IPS-18a (cell line): ENCODE measurements at regions not wholly inside any gene's neighbourhood (a gene's known extent, or its start where the extent isn't known, plus 50 kb on each side); places are given as distances from the start of the nearest gene placed in this dataset.

Experiments
- H3K27ac ChIP-seq: one replicate; pipeline ENCODE4 v1.5.1; 2013; ENCODE audit warnings: low read length
- H3K27me3 ChIP-seq: one replicate; pipeline ENCODE4 v1.6.1; 2013; ENCODE audit warnings: mild to moderate bottlenecking, low read length; ENCODE audit not compliant: control insufficient read depth, insufficient read depth
- H3K36me3 ChIP-seq: one replicate; pipeline ENCODE4 v1.6.1; 2013; ENCODE audit warnings: low read depth, low read length; ENCODE audit not compliant: control insufficient read depth
- H3K4me1 ChIP-seq: one replicate; pipeline ENCODE4 v1.6.1; 2013; ENCODE audit warnings: low read depth, low read length; ENCODE audit not compliant: control insufficient read depth
- H3K4me3 ChIP-seq: one replicate; pipeline ENCODE4 v1.5.1; 2013; ENCODE audit warnings: low read length
- H3K9ac ChIP-seq: one replicate; pipeline ENCODE4 v1.6.1; 2013; ENCODE audit warnings: mild to moderate bottlenecking, low read length, moderate library complexity
- H3K9me3 ChIP-seq: one replicate; pipeline ENCODE4 v1.6.1; 2013; ENCODE audit warnings: low read depth, low read length; ENCODE audit not compliant: control insufficient read depth

- Histone ChIP-seq H3K27me3 (no peaks in the 10 kb centered on the region), H3K27ac (no peak overlapping the region), H3K9me3 (no peaks in the 10 kb centered on the region), H3K4me3 (no peak overlapping the region), H3K36me3 (no peaks in the 10 kb centered on the region), H3K4me1 (no peaks in the 10 kb centered on the region), H3K9ac (no peak overlapping the region)
Measured at GRCh38 chr2:13876491-13877037, 756.0 kb upstream of the LRATD1 start.

GRCh38 chr2:13877571-13877970 lies 754.9 kb upstream of the LRATD1 start:
- Histone ChIP-seq H3K4me3 (no peak overlapping the region), H3K36me3 (no peaks in the 10 kb centered on the region), H3K27ac (no peak overlapping the region), H3K9me3 (no peaks in the 10 kb centered on the region), H3K4me1 (no peaks in the 10 kb centered on the region), H3K27me3 (no peaks in the 10 kb centered on the region), H3K9ac (no peak overlapping the region)

- no peak overlapping the region for H3K4me3 ChIP-seq
- H3K4me1 ChIP-seq: no peaks in the 10 kb centered on the region
- no peak overlapping the region for H3K9ac ChIP-seq
- no peaks in the 10 kb centered on the region for H3K27me3 ChIP-seq
- H3K27ac ChIP-seq: no peak overlapping the region
- no peaks in the 10 kb centered on the region for H3K36me3 ChIP-seq
- H3K9me3 ChIP-seq: no peaks in the 10 kb centered on the region
Measured at GRCh38 chr2:13884291-13884976, 748.1 kb upstream of the LRATD1 start.

GRCh38 chr2:13901526-13901925 lies 731.0 kb upstream of the LRATD1 start:
- H3K27me3 ChIP-seq: no peaks in the 10 kb centered on the region

GRCh38 chr2:13905831-13906230 lies 726.7 kb upstream of the LRATD1 start:
- Histone ChIP-seq H3K4me3 (no peak overlapping the region), H3K27ac (no peak overlapping the region), H3K27me3 (no peaks in the 10 kb centered on the region), H3K9me3 (no peaks in the 10 kb centered on the region), H3K9ac (no peak overlapping the region), H3K36me3 (no peaks in the 10 kb centered on the region), H3K4me1 (no peaks in the 10 kb centered on the region)

More at GRCh38 chr2:13901526-13901925, 731.0 kb upstream of the LRATD1 start:
- no peak overlapping the region for H3K27ac ChIP-seq
- no peaks in the 10 kb centered on the region for H3K4me1 ChIP-seq
- H3K9ac ChIP-seq: no peak overlapping the region
- H3K36me3 ChIP-seq: no peaks in the 10 kb centered on the region
- H3K4me3 ChIP-seq: no peak overlapping the region
- H3K9me3 ChIP-seq: peaks cover 3% of the 10 kb centered on the region

- H3K9ac ChIP-seq: no peak overlapping the region
- H3K9me3 ChIP-seq: no peaks in the 10 kb centered on the region
- no peaks in the 10 kb centered on the region for H3K27me3 ChIP-seq
- no peak overlapping the region for H3K27ac ChIP-seq
- H3K4me1 ChIP-seq: no peaks in the 10 kb centered on the region
- H3K36me3 ChIP-seq: no peaks in the 10 kb centered on the region
- H3K4me3 ChIP-seq: no peak overlapping the region
Measured at GRCh38 chr2:13916066-13916465, 716.5 kb upstream of the LRATD1 start.

GRCh38 chr2:13917958-13918357 lies 714.6 kb upstream of the LRATD1 start:
- H3K27ac ChIP-seq: no peak overlapping the region
- no peaks in the 10 kb centered on the region for H3K4me1 ChIP-seq
- H3K9ac ChIP-seq: no peak overlapping the region
- H3K9me3 ChIP-seq: no peaks in the 10 kb centered on the region
- no peak overlapping the region for H3K4me3 ChIP-seq
- H3K27me3 ChIP-seq: no peaks in the 10 kb centered on the region
- H3K36me3 ChIP-seq: no peaks in the 10 kb centered on the region

- Histone ChIP-seq H3K27ac (no peak overlapping the region), H3K36me3 (no peaks in the 10 kb centered on the region), H3K9me3 (no peaks in the 10 kb centered on the region), H3K9ac (no peak overlapping the region), H3K4me1 (no peaks in the 10 kb centered on the region), H3K4me3 (no peak overlapping the region), H3K27me3 (no peaks in the 10 kb centered on the region)
Measured at GRCh38 chr2:13919981-13920382, 712.5 kb upstream of the LRATD1 start.

GRCh38 chr2:13921245-13921644 lies 711.3 kb upstream of the LRATD1 start:
- H3K4me3 ChIP-seq: no peak overlapping the region
- H3K27ac ChIP-seq: no peak overlapping the region
- no peaks in the 10 kb centered on the region for H3K4me1 ChIP-seq
- H3K36me3 ChIP-seq: no peaks in the 10 kb centered on the region
- no peaks in the 10 kb centered on the region for H3K9me3 ChIP-seq
- no peaks in the 10 kb centered on the region for H3K27me3 ChIP-seq
- no peak overlapping the region for H3K9ac ChIP-seq

- Histone ChIP-seq H3K9ac (no peak overlapping the region), H3K36me3 (no peaks in the 10 kb centered on the region), H3K27ac (no peak overlapping the region), H3K27me3 (no peaks in the 10 kb centered on the region), H3K9me3 (no peaks in the 10 kb centered on the region), H3K4me1 (no peaks in the 10 kb centered on the region), H3K4me3 (no peak overlapping the region)
Measured at GRCh38 chr2:13923823-13924222, 708.7 kb upstream of the LRATD1 start.

GRCh38 chr2:13942111-13942510 lies 690.4 kb upstream of the LRATD1 start:
- H3K27me3 ChIP-seq: no peaks in the 10 kb centered on the region
- no peaks in the 10 kb centered on the region for H3K9me3 ChIP-seq
- no peak overlapping the region for H3K27ac ChIP-seq
- H3K4me3 ChIP-seq: no peak overlapping the region
- H3K36me3 ChIP-seq: no peaks in the 10 kb centered on the region
- H3K9ac ChIP-seq: no peak overlapping the region
- H3K4me1 ChIP-seq: no peaks in the 10 kb centered on the region

- Histone ChIP-seq H3K9me3 (no peaks in the 10 kb centered on the region), H3K27me3 (no peaks in the 10 kb centered on the region), H3K4me1 (no peaks in the 10 kb centered on the region), H3K27ac (no peak overlapping the region), H3K9ac (no peak overlapping the region), H3K36me3 (no peaks in the 10 kb centered on the region), H3K4me3 (no peak overlapping the region)
Measured at GRCh38 chr2:13950761-13951160, 681.8 kb upstream of the LRATD1 start.
